ENCODE measurements at regions not wholly inside any gene's neighbourhood (a gene's known extent, or its start where the extent isn't known, plus 50 kb on each side); places are given as distances from the start of the nearest gene placed in this dataset.

GRCh38 chr11:80443177-80443576 lies 1002.3 kb upstream of the TENM4 start:
- no peak for TF ChIP-seq CTCF (IDR thresholded peaks at IDR 0.05; ENCODE audit: low read depth, low read length)
- DNase-seq (ENCODE audit: extremely low read depth, low read depth), result no peak

GRCh38 chr11:80441821-80442220 lies 1001.0 kb upstream of the TENM4 start:
- DNase-seq (ENCODE audit: extremely low read depth, low read depth), result no peak
- no peak for TF ChIP-seq CTCF (IDR thresholded peaks at IDR 0.05; ENCODE audit: low read depth, low read length)

- TF ChIP-seq CTCF (IDR thresholded peaks at IDR 0.05; ENCODE audit: low read depth, low read length), result no peak
- DNase-seq (ENCODE audit: extremely low read depth, low read depth), result no peak
These were observed 1000.0 kb upstream of the TENM4 start for GRCh38 chr11:80440835-80441234.

- no peak for TF ChIP-seq CTCF (IDR thresholded peaks at IDR 0.05; ENCODE audit: low read depth, low read length)
- DNase-seq (ENCODE audit: extremely low read depth, low read depth), result no peak
These were observed 995.7 kb upstream of the TENM4 start for GRCh38 chr11:80436547-80436946.

- no peak for DNase-seq (ENCODE audit: extremely low read depth, low read depth)
- no peak for TF ChIP-seq CTCF (IDR thresholded peaks at IDR 0.05; ENCODE audit: low read depth, low read length)
These were observed 994.5 kb upstream of the TENM4 start for GRCh38 chr11:80435345-80435744.

- no peak for TF ChIP-seq CTCF (IDR thresholded peaks at IDR 0.05; ENCODE audit: low read depth, low read length)
- no peak for DNase-seq (ENCODE audit: extremely low read depth, low read depth)
These were observed 991.2 kb upstream of the TENM4 start for GRCh38 chr11:80432057-80432456.

- no peak for DNase-seq (ENCODE audit: extremely low read depth, low read depth)
- no peak for TF ChIP-seq CTCF (IDR thresholded peaks at IDR 0.05; ENCODE audit: low read depth, low read length)
These were observed 983.3 kb upstream of the TENM4 start for GRCh38 chr11:80424012-80424695.

All from AG09319 (cell line).